ENCODE measurements at regions not wholly inside any gene's neighbourhood (a gene's known extent, or its start where the extent isn't known, plus 50 kb on each side); places are given as distances from the start of the nearest gene placed in this dataset.

GRCh38 chr22:22329792-22330191 lies 85.2 kb downstream of the VPREB1 start:
- TF ChIP-seq, protein P1, sequence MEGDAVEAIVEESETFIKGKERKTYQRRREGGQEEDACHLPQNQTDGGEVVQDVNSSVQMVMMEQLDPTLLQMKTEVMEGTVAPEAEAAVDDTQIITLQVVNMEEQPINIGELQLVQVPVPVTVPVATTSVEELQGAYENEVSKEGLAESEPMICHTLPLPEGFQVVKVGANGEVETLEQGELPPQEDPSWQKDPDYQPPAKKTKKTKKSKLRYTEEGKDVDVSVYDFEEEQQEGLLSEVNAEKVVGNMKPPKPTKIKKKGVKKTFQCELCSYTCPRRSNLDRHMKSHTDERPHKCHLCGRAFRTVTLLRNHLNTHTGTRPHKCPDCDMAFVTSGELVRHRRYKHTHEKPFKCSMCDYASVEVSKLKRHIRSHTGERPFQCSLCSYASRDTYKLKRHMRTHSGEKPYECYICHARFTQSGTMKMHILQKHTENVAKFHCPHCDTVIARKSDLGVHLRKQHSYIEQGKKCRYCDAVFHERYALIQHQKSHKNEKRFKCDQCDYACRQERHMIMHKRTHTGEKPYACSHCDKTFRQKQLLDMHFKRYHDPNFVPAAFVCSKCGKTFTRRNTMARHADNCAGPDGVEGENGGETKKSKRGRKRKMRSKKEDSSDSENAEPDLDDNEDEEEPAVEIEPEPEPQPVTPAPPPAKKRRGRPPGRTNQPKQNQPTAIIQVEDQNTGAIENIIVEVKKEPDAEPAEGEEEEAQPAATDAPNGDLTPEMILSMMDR (conservative IDR thresholded peaks at IDR 0.05; ENCODE audit: low read depth, low read length) = no peak
- TF ChIP-seq POLR2A (IDR thresholded peaks at IDR 0.05; ENCODE audit: low read depth, low read length) = no peak
- no peak for TF ChIP-seq SMC3 (IDR thresholded peaks at IDR 0.05; ENCODE audit: low read depth, low read length)
- no peak for TF ChIP-seq MXI1 (IDR thresholded peaks at IDR 0.05; ENCODE audit: borderline replicate concordance, low read depth, low read length)

All from IMR-90 (cell line).